Skin epidermis (tissue), 12 donors: ENCODE measurements at regions not wholly inside any gene's neighbourhood (a gene's known extent, or its start where the extent isn't known, plus 50 kb on each side); places are given as distances from the start of the nearest gene placed in this dataset.

Experiments
- H3K27ac ChIP-seq, 21 experiments: fragments of 200-600 bp; sonication (generic) in 11 of 21; one replicate each; pipeline ENCODE4 v1.5.0; 2020; ENCODE audit warnings: mild to moderate bottlenecking in 3 of 21, inconsistent platforms in 2 of 21, moderate library complexity in 2 of 21
- H3K4me3 ChIP-seq, 7 experiments: fragments of 200-600 bp; sonication (generic) in 2 of 7; one replicate each; pipeline ENCODE4 v1.5.0; 2020; ENCODE audit warnings: inconsistent platforms in 2 of 7, mild to moderate bottlenecking in 2 of 7, moderate library complexity in 1 of 7

DNA sequence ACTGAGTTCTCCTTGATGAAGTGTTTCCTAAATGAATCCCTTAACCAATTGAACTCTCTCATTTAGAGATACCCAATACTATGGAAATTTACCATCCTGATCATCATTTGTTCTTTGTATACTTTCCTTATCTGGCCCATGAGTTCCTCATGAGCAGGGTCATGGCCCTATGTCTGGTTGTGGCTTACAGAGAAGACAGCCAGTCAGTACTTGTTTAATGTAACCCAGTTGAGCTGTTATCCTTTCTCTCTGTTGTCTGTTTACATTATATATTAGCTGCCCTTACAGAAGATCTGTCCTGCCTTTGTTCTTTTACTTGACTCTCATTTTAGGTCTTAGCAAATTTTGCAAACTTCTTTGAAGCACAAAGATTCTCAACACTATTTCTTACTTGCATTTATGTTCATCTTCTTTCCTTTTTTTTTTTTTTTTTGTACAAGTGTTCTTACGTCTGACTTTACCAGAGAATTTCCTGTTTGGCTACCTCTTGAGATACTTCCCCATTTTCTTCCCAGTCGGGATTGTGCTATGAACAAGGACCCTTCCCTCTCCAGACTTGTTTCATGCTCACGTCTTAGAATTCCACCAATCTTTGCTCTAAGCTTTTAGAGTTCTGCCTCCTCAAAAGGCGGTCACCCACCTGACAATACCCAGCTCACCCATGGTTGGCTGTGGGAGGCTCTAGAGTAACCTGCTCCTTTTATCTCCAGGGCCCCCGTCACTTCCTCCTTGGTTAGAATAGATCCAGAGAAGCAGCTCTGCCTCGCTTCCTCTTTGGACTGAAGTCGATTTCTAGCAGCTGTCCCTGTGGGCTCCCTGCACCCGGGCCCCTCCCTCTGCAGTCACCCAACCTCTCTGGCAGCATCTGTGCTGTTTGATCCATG lies 53.6 kb upstream of the RUNX1 start:
- Histone ChIP-seq H3K27ac (peak overlapping the region in 11 of 21 experiments; percentile 5 to 47 (median 27)), H3K4me3 (no peak overlapping the region)

DNA sequence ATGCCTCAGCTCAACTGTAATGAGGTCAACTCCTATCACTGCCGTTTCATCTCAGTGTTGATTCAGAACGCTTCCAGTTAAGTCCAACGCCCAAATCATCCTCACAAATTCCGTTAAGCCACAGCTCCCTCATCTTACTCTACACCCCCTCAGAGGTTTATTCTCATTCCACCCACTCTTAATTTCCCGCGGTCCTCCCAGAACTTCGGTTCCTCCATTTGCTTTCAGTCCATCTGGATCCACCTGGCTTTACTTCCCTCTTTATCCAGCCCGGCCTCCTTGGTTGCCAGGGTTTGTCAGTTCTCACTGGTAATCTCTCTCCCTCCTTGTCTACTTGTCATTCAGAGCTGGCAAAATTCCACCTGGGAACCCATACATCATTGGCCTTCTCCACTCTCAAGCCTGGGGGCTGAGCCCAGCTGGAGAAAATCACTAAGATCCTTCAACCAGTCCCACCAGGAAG lies 51.3 kb upstream of the RUNX1 start:
- Histone ChIP-seq H3K4me3 (no peak overlapping the region), H3K27ac (no peak overlapping the region)

- Histone ChIP-seq H3K4me3 (no peak overlapping the region), H3K27ac (no peak overlapping the region)
Measured at GRCh38 chr21:35099310-35099709, 50.2 kb upstream of the RUNX1 start.
